G401.6 (cell line): ENCODE measurements at regions not wholly inside any gene's neighbourhood (a gene's known extent, or its start where the extent isn't known, plus 50 kb on each side); places are given as distances from the start of the nearest gene placed in this dataset.

Source experiments
- FAIRE-seq: peaks from 2 replicates; lab custom pipeline; 2012; peaks lifted over from hg19 to GRCh38; lab: Jason Lieb, UNC

DNA sequence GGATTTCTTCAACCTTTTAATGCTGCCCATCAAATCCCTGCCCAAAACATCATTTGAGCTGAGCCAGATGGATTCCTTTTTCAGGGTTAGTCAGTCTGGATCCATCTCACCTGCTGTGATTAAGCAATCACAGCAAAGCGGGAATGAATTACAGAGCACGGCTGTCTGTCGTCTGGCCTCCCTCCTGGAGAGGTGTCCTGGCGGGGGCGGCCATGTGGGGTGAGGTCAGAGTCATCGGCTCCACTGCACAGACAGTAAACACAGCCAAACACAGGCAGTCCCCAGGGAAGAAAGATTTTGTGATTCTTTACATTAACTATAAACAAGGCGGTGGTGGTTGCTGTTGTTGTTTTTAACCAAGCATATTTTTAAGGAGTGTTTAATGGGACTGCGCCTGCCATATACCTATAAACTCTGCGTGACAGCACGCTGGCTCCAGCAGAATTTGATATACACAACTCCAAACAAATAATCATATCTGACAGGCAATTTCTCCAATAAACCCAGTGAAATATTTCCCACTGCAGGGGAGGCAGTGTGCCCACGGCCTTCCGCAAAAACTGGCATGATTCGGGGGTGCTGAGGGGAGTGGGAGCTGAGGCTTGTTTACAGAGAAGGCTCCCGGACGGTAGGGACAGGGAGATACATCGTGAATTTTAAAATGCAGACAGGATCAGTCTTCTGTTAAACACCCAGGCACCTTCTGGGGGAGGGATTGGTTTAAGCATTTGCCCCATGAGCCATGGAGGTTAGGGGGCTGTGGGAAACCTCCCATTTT is 232.0 kb upstream of the PMEPA1 start:
- no peak for FAIRE-seq

DNA sequence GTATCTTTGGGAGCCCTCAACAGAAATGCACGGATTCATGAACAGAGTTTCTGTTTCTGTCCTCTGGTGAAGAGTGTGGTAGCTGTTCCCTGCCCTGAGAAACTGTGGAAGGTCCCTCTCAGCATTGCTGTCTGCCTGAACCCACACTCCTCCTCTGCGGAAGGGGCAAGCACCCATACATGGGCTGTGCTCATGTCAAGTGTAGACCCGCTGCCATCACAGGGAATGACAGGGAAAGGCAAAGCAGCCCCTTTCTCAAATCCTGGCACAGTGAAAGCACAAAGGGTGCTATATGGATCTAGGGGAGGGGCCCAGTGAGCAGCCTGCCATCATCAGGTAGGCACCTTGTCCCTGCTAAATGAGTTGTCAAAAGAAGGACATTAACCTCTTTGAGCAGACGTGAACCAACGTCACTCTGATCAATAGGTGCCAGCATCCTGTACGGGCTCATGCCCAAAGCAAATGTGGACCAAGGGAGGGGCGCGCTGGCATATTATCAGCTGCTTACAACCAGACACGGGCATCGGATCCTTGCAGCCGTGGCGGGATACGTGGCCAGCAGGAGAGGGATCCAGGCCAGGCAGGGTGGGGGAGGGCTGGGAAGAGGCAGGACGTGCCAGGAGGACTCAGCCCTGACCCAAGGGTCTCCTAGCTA is 231.2 kb upstream of the PMEPA1 start:
- no peak for FAIRE-seq

DNA sequence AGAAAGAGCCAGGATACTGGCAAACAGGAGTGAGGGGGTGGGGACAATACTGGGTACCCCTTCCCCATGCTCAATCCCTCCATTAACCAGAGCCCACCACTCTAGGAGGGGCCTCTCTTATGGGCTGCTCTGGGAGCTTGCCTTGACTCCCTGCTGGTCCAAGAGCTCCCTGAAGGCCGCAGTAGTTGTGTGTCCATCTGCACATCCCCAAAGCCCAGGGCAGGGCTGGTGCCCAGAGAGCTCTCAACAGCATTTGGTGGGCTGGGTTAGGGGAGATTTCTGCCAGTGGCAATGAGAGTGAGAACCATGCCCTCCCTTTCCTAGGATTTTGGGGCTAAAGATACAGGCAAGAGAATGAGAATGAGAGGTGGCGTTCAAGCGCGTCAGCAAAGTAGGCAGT is 230.6 kb upstream of the PMEPA1 start:
- FAIRE-seq: no peak

DNA sequence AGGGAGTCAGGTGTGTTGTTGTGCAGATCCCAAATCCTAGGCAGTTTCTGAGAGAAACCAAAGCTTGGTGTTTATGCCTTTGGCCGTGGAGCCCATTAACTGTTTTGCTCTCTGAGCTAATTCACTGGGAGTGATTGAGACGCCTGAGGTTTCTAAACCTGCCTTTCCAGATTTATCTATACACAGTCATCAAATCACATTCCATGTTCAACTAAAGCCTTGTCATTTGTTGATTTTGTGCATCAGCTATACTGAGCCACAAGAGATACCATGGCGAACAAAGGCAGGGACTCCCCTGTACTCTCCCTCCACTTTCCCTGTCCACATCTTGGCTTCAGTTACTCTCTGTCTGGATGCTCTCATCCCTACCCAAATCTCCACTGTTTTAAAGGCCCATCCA is 229.7 kb upstream of the PMEPA1 start:
- no peak for FAIRE-seq

DNA sequence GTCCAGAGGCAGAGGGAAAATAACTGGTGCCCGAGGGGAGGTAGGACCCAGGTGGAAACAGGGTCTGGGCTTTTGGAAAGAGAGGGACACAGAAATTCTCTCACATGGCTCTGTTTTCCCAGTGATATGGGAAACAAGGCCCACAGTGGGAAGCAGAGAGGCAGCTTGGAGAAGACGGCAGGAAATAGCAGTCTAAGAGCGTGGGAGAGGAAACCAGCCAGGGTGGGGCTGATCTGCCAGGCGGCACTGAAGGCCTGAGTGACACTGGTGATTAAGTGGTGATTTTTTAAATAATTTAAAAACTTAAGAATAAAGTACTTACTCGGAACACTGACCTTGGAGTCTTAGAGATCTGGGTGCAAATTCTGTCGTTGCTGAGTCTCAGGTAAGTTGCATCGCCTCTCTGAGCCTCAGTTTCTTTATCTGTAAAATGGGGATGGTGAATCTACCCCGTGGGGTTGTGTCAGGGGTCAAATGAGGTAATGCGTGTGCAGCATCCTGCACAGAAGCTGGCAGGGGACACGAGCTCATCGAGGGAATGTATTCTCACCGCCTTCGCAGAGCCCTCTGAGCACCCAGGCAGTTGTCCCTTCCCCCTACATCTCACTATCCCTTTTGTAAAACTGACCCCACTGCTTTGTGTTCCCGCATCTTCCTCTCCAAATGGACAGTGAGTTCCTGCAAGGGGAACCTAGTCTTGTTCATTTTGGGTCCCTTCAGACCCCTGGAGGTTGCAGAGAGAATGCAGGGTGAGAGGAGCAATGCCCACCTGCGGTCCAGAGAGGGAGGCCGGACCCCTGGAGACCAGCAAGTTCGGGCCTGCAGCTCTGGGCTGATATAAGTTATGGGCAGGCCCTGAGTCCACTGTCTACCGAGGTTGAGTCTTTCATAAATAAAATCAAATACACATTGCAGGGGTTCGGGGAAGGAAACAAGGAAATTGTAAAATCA is 228.6 kb upstream of the PMEPA1 start:
- no peak for FAIRE-seq

DNA sequence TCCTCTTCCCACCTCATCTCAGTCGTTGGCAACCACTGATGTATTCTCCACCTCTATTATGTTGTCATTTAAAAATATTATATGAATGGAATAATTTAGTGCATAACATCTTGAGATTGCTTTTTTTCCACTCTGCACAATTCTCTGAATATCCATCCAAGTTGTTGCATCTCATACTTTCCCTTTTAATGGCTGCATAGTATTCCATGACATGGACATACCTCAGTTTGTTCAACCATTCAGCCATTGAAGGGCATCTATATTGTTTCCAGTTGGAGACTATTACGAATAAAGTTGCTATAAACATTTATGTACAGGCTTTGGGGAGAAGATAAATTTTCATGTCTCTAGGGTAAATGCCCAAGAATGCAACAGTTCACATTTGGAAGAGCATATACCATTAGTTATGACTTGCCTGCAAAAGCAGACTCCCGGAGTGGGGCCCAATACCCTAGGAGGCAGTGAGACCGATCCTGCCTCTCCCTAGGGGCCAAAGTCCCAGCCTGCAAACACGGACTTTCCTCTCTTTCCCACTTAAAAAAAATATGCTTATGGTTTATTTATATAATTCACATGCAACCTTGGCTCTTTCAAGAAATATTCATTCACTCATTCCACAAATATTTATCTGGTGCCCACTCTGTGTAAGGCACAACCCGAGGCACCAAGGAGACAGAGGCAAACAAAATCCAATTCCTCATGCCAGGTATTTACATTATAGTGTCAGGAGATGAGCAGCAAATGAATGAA is 227.0 kb upstream of the PMEPA1 start:
- FAIRE-seq: no peak

DNA sequence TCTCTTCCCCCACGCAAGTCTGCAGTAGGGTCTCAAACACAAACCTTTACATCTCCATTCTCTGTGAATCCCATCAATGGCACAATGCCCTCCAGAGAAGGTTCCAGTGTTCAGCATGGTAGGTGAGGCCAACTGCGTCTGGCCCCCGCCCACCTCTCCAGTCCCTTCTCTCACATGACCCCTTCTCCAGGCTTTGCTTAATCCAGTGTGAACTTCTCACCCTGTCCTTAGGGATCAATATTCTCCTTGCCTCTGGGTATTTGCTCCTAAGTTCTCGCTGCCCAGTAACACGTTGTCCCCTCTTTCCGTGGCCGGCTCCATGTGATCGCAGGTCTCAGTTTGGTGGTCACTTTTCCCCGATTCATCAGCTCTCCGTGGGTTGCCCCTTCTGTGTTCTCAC is 225.1 kb upstream of the PMEPA1 start:
- FAIRE-seq: no peak

DNA sequence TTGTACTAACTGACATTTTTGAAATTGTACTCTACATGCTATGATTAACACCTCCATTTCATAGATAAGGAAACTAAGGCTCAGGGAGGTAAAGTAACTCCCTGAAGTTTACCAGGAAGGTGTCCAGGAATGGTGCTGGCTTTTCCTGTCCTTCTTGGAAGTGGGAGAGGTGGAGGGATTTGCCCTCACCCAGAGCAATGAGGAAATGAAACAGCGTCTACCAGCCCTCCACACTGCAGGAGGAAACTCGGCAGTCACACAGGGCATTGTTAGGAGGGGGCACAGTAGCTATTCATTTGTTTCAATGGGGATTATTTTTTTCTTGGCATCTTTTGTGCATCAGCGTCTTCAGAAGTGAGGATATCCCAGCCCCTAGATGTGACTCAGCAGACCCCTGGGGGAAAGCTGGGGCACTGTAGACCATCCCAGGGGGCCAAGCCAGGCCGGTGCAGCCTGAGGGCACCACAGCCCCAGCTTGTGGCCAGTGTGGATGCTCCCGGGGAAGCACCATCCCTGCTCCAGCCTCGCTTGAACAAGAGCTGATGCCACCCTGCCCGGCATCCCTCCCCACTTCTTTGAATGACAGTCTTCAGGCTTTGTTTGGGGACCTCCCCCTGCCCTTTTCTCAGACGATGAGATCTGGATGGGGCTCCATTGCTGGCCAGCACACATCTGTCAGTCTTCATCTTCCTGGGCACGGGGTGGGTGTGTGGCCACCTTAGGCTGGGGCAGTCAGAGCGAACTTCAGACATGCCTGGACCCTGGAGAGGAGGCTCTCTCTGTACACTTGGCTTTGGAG is 224.4 kb upstream of the PMEPA1 start:
- no peak for FAIRE-seq

DNA sequence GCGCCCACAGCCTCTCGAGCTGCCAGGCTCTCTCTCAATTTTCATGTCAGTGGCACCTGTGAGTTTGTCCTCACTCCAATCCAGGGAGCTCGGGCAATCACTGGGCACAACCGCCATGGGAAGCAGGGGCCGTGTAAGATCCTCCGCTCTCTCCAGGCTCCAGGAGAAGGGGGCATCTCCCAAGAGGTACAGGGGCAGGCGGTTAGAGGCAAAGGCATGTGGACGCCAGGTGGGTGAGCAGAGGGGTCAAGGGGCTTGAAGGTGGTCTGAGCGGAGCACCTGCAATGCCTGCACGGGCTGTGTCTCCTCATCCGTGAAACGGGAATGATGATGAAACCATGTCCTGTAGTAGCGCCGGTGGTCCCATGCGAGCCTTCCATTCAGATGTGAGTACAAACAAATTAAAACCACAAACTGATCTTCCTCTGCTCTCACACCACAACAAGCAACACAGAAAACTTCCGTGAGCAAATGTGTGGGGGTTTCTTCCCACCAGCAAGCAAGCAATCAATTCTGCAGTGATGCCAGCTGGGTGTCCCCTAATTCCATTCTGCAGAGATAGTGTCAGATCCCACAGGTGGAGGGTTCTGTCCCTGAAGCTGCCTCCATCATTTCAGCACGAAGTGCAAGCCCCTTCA is 222.5 kb upstream of the PMEPA1 start:
- FAIRE-seq: no peak

DNA sequence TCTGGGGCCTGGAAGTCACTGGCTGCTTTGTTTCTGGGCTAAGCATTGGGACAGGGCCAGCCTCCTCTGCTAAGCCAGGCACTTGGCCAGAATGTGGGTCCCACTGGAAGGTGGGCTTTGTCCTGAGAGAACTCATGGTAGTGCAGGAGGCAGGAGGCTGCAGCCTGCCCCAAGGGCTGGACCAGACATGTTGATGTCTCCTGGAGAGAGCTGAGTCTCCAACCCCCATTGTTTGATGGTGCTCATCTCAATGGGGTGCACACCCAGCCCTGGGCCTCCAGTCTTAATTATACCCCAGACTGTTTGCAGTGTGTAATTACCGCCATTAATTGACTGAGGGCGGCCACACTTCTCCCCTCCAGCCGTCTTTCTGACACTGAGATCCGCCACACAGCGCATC is 220.5 kb upstream of the PMEPA1 start:
- FAIRE-seq: no peak

DNA sequence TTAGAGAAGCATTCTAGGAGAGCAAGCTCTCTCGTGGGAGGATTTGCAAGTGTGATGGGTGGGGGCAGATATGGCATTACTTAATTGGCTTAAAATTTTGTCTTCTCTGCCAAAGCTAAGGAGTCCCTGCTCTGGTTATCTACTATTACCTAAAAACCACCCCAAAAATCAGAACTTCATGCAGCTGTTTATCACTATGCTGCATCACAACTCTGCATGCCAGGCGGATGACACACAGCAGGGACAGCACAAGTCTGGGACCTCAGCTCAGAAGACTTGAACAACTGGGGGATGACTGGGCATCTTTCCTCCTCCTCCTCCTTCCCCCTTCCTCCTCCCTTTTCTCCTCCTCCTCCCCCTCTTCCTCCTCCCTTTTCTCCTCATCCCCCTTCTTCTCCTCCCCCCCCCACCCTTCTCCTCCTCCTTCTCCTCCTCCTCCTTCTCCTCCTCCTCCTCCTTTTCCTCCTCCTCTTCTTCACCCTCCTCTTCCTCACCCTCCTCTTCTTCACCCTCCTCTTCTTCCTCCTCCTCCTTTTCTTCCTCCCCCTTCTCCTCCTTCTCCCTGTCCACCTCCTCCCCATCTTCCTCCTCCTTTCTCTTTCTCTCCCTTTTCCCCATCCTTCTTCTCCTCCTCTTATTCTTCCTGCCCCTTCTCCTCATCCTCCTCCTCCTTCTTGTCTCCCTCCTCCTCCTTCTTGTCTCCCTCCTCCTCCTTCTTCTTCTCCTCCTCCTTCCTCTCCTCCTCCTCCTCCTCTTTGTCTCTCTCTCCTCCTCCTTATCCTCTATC is 218.6 kb upstream of the PMEPA1 start:
- no peak for FAIRE-seq

DNA sequence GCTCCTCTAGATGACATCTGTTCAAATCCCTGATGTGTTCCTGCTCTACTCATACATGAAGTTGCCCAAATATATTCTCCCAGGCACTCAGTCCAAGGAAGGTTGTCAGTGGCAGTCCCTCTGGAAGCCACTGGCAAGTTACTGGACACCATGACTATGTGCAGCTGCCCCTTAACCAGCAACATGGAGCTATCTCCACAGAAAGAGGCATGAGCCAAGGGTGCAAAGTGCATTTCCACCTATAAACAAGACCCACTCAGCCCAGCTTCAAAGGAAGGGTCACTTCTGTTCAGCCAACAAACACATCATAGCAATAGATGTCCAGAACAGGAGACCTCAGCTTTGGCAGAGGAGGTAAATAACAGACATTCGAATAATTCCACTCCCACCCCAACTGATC is 217.6 kb upstream of the PMEPA1 start:
- FAIRE-seq: no peak

DNA sequence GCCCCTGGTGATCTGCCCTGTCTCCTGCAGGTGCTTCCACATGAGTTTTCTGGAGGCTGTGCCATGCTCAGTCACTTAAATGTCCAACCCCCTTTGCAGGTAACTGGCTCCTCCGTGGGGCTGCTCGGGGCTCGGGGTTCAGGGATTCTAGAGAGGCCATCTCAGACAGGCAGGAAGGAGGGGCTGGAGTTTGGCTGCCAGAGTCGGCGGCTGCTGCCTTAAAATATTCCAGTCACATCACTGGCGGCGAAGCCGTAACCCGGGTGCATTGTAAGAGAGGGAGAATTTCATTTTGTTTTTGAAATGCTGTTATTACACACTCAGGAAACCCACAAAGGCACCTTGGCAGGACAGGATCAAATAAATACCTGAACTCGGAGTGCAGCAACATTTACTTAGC is 212.9 kb upstream of the PMEPA1 start:
- no peak for FAIRE-seq

DNA sequence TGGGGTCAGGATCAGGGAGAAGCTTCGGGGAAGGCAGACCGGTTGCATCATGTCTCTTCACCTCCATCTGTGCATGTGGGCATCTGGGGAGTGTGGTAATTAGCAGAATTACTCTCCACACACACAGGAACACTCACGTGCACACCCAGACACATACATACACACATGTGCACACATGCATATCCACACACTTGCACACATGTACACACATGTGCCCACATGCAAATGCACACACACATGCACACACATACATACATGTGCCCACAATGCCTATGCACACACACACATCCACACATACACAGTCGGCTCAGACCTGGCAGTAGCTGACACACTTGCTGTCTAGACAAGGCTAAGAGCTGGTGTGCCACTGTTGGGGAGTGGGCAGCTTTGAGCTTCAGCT is 212.3 kb upstream of the PMEPA1 start:
- FAIRE-seq: no peak

DNA sequence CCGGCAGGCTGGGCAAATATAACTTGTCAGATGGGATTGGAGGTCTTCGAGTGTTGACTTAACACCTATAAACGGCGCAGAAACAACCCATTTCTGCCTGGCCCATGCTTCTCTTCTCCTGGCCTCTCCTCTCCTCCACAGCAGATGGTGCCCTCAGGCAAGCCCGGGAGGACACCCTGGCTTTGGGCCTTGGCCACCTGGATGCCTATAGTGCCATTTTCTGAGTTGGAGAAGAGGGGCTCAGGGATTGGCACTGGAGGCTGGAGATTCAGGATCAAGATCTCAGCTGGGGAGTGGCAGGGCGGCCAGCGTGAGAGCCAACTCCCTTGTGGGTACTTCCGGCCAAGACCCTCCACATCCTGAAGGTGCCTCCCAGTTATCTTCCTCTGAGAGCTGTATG is 211.9 kb upstream of the PMEPA1 start:
- FAIRE-seq: no peak

DNA sequence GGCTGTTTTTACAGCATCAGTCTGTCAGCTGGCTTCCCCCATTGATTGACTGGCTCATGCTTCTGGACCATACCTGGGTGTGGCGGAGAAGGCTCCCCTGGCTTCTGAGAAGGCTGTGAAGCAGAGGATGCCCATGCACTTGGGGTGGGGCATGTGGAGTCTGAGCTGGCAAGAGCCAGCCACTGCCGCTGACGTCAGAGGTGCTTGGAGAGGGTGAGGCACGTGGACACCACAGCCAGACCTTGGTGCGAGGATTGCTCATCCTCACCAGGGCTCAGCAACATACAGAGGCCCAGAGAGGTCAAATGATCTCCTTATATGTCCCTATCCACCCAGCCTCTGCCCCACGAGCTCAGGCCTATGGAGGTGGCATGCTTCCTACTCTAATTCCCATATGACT is 211.2 kb upstream of the PMEPA1 start:
- no peak for FAIRE-seq

DNA sequence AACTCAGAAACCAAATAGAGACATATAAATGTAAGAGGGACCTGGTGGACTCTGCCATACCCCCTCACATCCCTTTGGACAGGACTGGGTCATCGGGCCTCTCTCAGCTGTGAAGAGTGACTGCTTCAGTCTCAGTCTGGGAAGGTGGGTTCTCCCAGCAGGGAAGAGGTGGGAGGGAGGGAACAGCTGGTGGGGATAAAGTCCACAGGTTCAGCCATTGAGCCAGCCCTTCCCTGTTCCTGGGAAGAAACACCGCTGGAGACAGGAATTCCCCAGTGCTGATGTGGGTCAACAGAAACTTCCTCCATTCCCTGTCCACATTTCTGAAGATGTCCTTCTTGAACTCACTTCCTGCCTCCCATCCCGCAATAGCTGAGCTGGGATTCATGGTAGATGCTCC is 209.2 kb upstream of the PMEPA1 start:
- FAIRE-seq: no peak

DNA sequence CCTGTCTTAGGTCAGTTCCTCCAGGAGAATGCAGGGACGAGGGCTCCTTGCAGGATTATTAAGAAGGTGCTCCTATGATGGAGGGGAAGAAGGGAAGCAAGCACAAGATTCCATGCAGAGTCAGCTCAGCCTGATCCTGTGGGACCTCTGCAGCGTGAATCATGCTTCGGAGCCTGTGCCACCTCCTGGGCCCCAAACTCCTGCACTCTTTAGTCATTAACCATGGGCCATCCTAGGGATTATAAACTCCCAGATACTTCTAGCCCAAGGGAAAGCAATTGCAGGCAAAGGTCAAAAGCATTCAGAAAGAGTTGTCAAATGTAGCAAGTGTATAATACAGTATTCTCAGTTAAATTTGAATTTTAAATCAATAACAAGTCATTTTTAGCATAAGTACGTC is 208.7 kb upstream of the PMEPA1 start:
- FAIRE-seq: no peak

DNA sequence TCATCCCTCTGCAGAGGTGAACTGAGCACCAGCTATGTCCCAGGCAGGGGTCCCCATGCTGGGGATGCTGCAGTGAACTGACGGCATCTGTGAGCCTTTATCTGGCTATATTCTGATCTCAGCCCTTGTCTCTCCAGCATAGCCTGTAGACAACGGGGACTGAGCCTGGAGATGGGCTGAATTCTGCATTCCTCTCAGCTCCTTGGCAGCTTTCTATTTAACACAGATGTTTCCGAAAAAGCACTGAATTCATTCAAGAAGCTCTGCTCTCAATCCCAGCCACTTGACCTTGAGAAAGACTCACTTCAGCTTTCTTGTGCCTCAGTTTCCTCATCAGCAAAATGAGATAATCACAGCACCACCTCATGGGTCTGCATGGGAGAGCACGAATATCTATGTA is 204.4 kb upstream of the PMEPA1 start:
- no peak for FAIRE-seq
